Activated CD4-positive, alpha-beta T cell treated with anti-CD3 and anti-CD28 coated beads, Interleukin-2, amount 50 U/mL, for 1 hour (primary cell): ENCODE measurements at regions not wholly inside any gene's neighbourhood (a gene's known extent, or its start where the extent isn't known, plus 50 kb on each side); places are given as distances from the start of the nearest gene placed in this dataset.

Experiments used
- DNase-seq: peaks from one replicate; pipeline ENCODE4 v3.0.0-alpha.2; 2020

DNA sequence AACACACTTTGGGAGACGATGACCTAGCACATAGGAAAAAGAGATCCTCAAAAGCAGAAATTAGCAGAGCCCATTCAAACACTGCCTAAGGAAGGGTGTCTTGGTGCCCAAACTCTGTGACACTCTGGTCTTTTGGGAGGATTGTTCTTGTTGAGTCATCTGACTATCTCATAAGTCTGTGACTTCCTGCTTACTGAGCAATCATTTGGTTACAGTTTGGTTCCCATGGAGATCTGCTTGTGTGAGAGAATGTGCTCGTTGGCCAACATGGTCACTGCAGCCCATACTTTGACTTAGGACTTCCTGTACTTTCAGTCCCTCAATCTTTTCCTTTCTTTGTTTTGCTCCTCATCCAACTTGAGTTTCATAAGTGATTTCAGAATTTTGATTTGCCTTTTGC, 602.9 kb downstream of the NYAP2 start:
- DNase-seq: no peak

DNA sequence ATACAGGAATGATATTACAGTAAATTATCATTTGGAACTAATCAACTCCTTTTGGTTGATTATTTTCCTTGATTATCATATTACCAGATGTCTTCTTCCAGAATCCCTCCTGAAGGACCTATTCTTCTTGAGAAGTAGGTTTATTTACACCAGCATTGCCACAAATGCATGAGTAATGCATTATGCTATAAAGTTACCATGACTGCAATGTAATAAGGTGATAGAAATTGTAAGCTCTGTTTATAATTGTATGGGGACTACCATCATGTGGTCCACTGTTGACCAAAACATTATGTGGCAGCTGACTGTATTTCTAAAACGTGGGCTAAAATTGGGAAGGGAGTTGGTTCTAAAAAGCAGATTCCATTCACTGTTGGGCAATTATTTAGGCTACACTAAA, 602.2 kb downstream of the NYAP2 start:
- DNase-seq: no peak

DNA sequence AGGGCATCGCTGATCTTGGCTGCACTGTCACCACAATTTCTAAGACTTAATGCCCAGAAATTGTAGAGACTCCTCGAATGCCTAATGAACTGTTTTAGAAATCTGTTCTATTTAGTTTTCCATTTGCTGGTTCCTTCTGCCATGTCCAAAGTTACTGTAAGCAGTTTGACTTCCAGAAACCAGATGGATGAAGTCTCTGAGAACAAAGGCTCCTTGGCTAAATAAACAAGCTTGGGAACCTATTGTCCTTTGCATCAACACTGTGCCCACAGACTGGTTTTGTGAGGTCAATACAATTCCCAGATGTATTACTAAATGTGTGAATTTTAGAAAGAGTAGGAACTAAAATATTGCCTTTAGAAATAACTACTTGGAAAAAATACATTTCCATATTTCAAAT, 600.2 kb downstream of the NYAP2 start:
- DNase-seq: no peak

DNA sequence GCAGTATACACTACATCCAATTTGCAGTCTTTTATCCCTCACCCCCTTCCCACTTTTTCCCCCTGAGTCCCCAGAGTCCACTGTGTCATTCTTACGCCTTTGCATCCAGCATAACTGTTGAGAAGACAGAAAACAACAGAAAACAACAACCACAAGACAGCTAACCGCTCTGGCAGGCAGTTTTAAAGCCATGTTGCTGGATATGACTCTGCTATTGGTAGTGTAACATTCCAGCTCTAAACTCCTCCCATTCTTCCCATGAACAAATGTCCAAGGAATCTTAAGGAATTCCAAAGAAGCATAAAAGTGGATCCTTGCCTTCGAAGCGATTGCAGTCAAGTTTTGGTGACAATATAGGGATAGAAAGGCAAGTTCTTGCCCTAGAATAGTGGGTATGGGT, 599.1 kb downstream of the NYAP2 start:
- DNase-seq: no peak

DNA sequence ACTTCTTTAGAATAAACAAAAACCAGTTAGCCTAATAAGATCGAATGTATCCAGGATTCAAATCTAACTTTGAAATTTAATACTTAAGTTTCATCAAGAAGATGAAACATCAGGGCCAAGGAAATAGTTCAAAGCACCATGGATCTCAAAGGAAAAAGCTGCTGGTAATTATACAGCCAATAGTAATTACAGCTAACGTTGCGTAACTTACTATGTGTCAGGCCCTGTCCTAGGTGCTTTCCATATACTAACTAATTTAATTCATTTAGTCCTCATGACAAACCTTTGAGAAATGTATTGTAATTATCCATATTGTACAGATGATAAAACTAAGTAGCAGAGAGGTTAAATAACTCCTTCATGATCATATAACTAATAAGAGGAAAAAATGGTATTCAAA, 598.6 kb downstream of the NYAP2 start:
- no peak for DNase-seq

DNA sequence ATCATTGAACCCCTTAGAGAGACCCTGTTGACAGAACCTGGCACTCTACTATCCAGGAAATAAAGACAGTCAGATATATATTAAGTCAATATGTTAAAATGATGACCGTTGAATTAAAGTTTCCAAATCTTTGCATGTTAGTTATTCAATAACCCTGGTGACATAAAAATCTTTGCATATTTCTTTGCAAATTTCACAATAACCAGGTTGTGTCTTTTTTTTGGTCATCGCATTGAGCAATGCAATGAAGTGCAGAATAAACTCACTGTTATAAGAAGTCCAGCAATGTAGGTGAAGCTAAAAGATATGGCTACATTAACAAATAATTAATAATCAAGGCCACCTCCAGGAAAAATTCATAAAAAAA, 596.9 kb downstream of the NYAP2 start:
- DNase-seq: no peak

DNA sequence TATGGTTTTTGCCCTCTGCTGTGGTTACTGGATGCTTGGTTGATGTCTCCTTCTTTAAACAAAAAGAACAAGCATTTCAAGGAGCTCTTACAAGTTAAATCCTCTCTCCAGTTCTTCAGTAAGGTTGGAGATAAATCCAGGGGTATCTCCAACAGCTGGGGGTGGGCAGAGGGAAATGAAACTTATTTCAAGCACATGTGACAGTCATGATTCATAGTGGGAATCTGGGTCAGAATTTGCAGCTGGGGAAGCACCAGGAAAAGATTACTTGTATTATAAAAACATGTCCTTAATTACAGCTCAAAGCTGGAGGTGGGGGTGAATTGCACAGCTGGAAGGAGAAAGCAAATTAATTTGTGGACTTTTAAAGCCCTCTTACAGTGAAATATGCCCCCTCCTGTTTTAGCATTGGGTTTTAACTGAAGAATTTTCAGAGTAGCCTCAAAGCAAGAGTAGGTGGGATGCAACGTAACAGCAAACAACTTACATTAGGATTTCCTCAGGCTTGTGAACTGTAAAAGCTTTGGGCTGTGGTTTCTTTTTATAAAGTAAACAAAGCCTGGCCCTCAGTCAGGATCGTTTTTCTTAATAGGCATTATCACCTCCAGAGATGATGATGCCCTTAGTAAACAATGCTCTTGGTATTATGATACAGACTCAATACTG, 596.4 kb downstream of the NYAP2 start:
- no peak for DNase-seq

DNA sequence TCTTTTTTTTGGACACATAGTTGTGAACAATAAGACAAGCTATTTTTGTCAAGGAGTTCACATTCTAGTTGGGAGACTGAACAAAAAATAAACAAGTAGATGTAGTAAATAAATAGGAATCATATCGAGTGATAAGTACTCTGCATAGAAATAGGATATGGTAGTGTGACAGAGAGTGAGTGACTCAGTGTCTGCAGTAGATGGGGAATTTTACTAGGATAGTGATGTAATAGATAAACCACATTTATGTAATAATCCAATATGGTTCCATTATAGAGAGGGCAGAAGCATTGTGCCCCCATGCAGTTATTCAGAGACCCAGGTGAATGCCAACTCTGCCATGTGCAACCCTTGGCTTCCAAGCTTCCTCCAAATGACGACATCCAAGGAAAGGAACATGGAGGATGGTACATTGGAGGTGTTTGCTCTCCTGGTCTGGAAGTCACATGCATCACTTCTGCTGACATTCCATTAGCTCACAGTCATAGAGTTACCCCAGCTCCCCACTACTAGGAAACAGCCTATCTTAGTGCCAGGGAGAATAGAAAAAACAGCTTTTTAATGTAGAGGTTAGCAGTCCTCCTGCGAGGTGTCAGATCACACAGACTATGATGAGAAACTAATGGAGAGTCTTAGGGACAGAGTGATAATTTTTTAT, 595.4 kb downstream of the NYAP2 start:
- no peak for DNase-seq

DNA sequence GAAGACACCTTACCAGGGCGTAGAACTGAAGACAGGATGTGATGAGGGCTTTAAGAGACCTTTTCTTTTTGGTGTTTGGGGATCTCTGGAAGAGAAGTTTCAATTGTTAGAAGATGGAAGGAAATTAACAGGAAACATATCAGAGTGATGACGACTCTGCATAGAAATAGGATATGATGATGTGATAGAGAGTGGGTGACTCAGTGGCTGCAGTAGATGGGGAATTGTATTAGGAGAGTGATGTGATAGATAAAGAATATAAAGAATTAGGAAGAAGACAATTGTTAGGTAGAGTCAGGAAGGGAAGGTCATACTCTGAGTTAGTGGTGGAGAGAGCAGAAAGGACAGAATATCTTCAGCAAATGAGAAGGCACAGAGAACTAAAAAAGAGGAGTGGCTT, 593.9 kb downstream of the NYAP2 start:
- no peak for DNase-seq

DNA sequence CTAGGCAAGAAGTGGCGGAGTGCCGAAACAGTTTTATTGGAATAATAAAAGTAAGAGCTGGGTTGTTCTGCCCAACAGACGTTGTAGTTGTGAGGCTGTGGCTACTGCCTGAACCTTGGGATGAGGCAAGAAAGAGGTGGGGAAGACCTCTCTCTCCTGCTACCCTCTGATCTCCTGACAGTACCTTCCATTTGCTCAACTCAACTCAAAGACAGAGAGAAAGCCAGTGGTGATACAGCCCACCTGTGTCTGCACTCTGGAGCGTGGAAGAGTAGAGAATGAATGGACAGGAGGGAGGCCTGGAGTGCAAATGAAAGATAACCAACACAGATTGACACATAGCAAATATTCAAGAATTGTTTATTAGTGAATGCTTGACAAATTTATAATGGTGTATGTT, 590.3 kb downstream of the NYAP2 start:
- no peak for DNase-seq

DNA sequence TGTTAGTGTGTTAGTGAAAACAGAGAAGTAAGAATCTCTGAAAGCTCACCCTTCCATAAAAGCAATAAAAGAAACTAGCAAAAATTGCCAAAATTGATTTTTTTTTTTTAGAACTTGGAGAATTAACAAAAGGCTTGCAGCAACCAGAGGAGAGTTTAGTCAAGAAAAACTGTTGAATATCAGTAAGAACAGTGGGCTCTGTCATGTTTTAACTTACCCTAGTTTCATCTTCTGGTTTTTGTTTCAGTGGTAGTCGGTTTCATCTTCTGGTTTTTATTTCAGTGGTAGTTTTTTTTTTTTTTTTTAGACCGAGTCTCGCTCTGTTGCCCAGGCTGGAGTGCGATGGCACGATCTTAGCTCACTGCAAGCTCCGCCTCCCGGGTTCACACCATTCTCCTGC, 580.9 kb downstream of the NYAP2 start:
- no peak for DNase-seq

DNA sequence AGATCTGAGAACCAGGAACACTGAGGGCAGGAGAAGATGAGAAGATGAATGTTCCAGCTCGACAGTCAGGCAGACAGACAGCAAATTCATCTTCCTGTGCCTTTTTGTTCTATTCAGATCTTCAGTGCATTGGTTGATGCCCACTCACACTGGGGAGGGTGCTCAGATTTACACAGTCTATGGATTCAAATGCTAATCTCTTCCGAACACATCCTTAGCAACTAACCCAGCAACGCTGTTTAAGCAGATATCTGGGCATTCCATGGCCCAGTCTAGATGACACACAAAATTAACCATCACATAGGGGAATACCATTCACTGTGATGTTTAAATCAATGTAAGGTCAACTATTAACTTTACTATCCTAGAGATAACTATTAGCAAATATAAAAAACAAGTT, 571.9 kb downstream of the NYAP2 start:
- no peak for DNase-seq

DNA sequence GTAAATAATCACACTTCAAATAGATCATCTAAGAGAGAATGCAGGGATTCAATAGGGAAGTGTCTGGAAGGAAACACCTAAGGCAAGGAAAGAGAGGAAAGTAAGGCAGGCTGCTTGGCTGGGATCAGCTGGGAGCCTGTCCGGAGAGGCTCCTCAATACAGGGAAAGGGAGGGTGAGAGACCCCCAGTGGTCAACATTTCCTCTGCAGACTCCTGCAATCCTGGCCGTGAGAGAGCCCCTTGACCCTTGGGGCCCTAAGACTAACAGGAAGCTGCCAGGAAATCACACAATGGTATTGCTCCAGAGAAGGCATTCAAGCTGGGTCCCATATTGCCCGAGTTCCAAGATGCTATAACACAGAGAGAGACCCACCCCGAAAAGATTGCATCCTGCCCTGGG, 549.4 kb downstream of the NYAP2 start:
- no peak for DNase-seq

DNA sequence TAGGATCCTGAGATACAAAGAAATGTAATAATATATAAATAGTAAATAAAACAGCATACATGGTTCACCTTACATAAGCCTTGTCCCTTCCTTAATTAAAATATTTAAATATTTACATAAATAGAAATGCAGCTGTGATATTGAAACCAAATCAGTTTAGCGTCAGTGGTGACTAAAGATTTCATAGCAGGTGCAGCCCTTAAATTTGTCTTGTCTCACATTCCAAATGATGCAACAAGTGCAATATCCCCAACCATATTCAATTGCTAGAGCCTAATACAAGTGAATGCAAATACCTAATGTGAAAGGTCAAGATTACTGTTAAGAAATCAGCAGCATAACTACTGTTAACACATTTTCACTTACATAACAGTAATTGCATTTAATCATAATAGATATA, 539.5 kb downstream of the NYAP2 start:
- no peak for DNase-seq

DNA sequence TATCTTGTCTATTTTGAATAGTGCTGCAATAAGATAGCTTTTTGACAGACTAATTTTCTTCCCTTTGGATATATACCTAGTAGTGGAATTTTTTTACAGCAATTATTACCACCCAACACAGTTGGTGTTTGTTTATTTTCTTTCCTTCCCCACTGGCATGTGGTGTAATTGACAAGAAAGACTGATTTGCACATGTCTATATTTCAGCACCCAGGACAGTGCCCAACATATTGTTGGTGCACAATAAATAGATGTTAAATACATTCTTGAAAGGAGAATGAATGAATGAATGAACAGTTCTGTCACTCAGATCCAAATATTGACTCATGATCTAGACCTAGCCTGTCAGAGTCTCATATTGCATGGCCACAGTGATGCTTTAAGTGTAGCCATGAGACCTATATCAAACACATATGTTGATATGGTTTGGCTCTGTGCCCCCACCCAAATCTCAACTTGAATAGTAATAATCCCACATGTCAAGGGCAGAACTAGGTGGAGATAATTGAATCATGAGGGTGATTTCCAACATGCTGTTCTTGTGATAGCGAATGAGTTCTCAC, 538.2 kb downstream of the NYAP2 start:
- DNase-seq: no peak

DNA sequence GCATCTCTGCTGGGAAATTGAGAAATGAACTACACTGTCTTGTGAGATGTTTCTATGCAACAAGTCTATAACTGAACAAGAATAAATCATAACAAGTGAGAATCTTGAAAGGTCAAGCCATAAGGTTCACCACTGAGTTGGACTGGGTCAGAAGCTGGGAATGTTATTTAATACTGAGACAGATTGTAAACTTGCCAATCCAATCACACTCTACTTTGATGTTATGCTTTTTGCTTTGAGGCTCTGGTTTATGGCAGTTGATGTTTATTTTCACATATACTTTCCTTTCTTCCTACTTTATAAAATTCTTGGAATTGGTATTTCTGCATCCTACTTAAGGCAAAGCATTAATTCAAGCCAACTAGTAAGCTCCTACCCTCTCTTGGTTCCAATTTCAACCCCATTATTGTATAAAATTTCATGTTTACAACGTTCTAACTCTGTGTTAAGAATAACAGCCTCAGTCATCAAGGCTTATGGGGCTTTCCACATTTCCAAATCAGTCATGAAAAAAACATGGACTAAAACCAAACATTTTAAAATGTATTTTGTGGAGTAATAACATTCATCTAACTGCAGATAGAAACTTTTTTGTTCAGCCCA, 533.4 kb downstream of the NYAP2 start:
- no peak for DNase-seq

DNA sequence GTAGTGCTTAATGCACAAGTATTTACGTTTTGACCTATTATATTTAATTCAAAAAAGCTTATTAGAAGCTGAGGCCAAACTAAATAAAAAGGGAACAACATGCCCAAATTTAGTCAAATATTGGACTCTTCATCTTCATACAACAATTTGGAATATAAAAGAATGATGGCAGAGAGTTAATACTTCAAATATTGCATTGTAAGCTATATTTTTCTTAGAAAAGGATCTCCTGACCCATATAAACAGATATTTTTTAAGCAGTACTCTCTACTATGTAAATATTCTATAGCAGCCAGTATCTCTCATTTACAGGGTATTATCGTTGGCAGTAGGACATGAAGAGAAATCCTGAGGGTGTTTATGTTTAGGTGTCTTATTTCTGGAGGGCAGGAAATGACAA, 531.2 kb downstream of the NYAP2 start:
- no peak for DNase-seq

DNA sequence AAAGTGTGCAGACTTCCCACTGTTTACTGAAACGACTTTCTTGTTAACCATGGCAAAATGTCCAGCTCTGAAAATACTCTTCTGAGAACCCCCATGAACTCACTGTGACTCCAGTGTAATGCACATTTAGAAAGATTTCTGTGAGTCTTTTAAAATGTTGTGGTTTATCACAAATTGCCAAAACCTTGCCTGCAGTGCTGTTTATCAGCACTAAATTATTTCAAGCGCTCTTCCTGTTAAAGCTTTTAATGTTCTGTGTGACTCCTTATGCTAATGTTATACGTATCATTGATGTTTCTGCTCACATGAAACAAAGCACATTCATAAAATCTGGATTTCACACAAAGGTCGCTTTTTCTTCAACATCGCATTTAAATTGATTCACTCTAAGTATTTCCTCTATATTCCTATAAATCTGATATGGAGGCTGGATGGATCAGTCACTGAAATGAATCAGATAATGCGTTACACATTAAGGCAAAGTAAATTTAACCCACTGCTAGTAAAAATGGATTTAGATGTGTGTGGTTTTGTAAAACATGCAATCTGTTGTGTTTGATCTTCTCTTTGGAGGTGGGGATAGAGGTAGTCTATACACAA, 521.2 kb downstream of the NYAP2 start:
- DNase-seq: no peak

DNA sequence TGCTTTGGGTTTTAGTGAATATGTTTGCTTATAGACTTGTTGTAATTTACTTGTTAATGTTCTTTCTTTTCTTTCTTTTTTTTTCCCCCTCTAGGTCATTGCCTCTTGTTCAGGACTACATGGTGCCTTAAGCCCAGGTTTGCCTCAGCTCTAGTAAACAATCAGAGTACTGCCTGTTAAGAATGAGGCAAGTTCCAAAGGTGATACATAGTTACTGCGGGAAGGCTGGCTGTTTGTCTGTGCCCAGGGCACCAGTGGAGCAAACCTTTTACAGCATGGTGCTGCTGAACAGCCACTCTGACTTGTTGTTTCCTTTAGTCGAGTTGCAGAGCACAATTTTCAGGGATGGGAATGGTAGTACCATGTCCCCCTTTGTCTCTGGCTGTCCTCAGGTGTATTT, 517.2 kb downstream of the NYAP2 start:
- DNase-seq: no peak

DNA sequence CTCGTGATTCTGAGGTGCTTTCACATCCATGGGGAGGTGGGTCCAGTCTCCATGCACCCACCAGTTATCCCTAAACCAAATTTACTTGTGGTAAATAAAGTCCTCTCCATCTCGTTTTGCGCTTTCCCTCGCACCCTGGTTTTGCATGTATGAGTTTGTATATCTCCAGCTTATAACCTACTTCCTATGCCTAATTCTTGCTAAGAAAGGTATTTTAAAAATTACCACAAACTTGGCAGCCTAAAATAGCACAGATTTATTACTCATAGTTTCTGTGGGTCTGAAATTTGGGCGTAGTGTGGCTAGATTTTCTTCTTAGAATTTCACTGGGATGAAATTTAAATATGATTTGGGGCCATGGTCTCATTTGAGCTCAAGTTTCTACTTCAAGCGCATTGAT, 511.5 kb downstream of the NYAP2 start:
- DNase-seq: no peak

DNA sequence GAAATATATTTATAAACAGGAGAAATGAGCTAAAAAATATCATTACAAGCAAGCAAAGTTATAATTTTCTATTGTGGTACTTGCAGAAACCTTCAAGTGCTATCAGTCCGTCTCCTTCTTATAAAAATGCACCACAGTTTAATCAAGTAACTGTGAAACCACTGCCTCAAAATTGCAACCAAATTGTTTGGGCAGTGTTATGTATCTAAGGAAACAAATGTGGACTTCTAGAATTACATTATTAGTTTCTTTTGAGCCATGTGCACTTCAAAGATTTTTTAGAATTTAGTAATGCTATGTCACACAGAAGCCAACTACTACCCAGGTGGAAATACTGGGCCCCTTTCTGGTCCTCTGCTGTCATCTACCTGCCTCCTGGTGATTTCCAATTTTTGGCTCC, 495.6 kb downstream of the NYAP2 start:
- no peak for DNase-seq

DNA sequence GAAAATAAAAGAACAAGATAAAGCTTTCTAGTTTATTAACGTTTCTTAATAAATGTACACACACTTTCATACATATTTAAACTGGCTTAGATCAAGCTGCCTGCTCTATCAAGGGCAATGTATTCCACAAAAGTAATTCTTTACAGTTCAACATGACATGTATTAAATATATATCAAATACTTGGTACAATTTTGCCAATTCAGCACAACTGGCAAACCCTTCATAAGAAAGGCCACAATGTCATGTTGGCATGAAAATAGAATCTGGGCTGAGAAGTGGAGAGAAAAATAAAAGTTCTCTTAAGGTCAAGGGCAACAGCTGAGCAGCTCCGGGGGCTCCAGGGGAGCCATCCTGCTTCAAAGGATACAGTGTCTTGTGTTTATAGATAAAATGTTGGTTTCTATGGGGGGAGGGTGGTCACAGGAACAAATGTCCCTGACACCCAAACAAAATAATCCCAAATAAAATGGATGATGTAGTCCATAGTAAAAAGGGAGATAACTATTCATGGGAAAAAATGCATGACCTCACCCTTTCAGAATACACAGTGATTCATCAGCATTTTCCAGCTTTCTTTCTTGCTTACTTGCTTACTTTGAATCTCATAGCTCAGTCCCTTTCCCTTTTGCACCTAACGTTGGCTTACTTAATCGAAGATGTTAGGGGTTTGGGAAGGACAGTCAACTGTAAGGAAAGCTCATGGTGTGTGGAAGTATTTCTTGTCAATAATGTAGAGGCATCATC, 494.9 kb downstream of the NYAP2 start:
- DNase-seq: no peak

DNA sequence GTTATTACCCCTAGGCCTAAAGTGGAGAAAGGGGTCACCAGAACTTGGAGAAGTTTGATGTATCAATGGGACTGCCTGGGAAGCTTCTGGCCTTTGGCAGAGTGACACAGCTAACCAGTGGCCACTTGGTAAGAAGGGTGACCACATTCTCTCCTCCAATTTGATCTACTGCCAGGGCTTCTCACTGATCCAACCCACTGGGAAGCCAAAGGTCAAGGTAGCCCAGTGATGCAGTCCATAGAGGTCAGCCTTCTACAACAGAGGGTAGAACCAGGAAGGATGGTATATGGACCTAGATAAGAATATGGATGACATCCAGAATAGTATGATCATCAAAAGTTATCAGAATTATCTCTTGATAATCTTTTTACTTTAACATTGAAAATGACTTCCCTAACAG, 493.6 kb downstream of the NYAP2 start:
- no peak for DNase-seq
